MCF 10A (cell line): ENCODE measurements at regions not wholly inside any gene's neighbourhood (a gene's known extent, or its start where the extent isn't known, plus 50 kb on each side); places are given as distances from the start of the nearest gene placed in this dataset.

Source experiments
- BruUV-seq: library from RNA; stranded (reverse); fragments of 400-500 nt; replicated peaks from 2 replicates; lab custom pipeline; 2021; lab: Mats Ljungman, UMichigan
- CTCF ChIA-PET: fragments of 300-600 bp; sonication (Branson Sonifier 250); formaldehyde crosslinking; extraction: SDS; loops from one replicate; lab custom pipeline; 2021; ENCODE audit warnings: antibody characterized with exemption, inconsistent platforms; lab: Yijun Ruan, JAX
- POLR2A ChIA-PET: fragments of 300-600, 350-650 bp; sonication (Branson Sonifier 250); formaldehyde crosslinking; extraction: SDS; loops from one replicate; lab custom pipeline; 2020; ENCODE audit warnings: antibody characterized with exemption, inconsistent platforms; lab: Yijun Ruan, JAX
- DNase-seq: peaks from one replicate; pipeline ENCODE4 v3.0.0-alpha.2; 2018; ENCODE audit not compliant: unreplicated experiment
- H3K27ac Mint-ChIP-seq: one replicate; pipeline ENCODE4 v1.8.0; 2022; ENCODE audit warnings: mild to moderate bottlenecking, low read depth, mixed read lengths; ENCODE audit not compliant: unreplicated experiment
- H3K27me3 Mint-ChIP-seq: one replicate; pipeline ENCODE4 v1.8.0; 2022; ENCODE audit warnings: mixed read lengths; ENCODE audit not compliant: insufficient read depth, unreplicated experiment
- H3K36me3 Mint-ChIP-seq: one replicate; pipeline ENCODE4 v1.8.0; 2022; ENCODE audit warnings: mild to moderate bottlenecking, moderate library complexity, mixed read lengths; ENCODE audit not compliant: insufficient read depth, unreplicated experiment
- H3K4me1 Mint-ChIP-seq: one replicate; pipeline ENCODE4 v1.8.0; 2022; ENCODE audit warnings: mixed read lengths; ENCODE audit not compliant: insufficient read depth, unreplicated experiment
- H3K4me3 Mint-ChIP-seq: one replicate; pipeline ENCODE4 v1.8.0; 2022; ENCODE audit warnings: mild to moderate bottlenecking, moderate library complexity, mixed read lengths; ENCODE audit not compliant: unreplicated experiment
- H3K9me3 Mint-ChIP-seq: one replicate; pipeline ENCODE4 v1.8.0; 2022; ENCODE audit warnings: mixed read lengths; ENCODE audit not compliant: unreplicated experiment
- intact Hi-C: fragments of 100-400 bp; cut with micrococcal nuclease; formaldehyde crosslinking; loops from 2 replicates; pipeline ENCODE4 v1.14.1; 2022
- TF ChIP-seq, protein P1 (sequence below): fragments of 200-600 bp; IDR thresholded peaks from one replicate; pipeline ENCODE4 v1.8.0; 2022; ENCODE audit warnings: antibody characterized with exemption, mild to moderate bottlenecking; ENCODE audit not compliant: unreplicated experiment

DNA sequence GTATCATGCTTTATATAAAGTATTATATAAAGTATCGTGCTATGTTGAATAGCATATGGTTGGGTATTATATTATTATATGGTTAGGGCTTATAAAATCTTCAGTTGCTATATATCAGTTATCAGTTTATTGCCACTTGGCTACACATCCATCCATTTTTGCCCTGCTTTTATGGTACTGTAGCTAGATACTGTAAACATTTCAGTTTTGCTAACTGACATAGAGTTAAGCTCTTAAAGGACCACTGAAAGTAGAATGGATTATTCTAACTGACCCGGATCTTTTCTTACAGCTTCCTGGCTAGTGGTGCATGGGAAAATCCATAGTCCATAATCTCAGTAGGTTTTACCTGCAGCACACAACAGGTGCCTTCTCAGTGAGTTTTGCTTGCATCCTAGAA is 405.3 kb upstream of the LUZP2 start:
- no peaks in the 10 kb centered on the region for H3K9me3 Mint-ChIP-seq
- no peak overlapping the region for H3K27ac Mint-ChIP-seq
- POLR2A ChIA-PET, result no interaction called here
- H3K4me1 Mint-ChIP-seq, result no peaks in the 10 kb centered on the region
- DNase-seq, result no peak
- no TSS peak for BruUV-seq
- TF ChIP-seq, protein P1, sequence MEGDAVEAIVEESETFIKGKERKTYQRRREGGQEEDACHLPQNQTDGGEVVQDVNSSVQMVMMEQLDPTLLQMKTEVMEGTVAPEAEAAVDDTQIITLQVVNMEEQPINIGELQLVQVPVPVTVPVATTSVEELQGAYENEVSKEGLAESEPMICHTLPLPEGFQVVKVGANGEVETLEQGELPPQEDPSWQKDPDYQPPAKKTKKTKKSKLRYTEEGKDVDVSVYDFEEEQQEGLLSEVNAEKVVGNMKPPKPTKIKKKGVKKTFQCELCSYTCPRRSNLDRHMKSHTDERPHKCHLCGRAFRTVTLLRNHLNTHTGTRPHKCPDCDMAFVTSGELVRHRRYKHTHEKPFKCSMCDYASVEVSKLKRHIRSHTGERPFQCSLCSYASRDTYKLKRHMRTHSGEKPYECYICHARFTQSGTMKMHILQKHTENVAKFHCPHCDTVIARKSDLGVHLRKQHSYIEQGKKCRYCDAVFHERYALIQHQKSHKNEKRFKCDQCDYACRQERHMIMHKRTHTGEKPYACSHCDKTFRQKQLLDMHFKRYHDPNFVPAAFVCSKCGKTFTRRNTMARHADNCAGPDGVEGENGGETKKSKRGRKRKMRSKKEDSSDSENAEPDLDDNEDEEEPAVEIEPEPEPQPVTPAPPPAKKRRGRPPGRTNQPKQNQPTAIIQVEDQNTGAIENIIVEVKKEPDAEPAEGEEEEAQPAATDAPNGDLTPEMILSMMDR, result no peak
- H3K36me3 Mint-ChIP-seq, result no peaks in the 10 kb centered on the region
- CTCF ChIA-PET, result no interaction called here
- intact Hi-C loops, result no loop called here
- H3K27me3 Mint-ChIP-seq, result peaks cover 80% of the 10 kb centered on the region
- no peak overlapping the region for H3K4me3 Mint-ChIP-seq

DNA sequence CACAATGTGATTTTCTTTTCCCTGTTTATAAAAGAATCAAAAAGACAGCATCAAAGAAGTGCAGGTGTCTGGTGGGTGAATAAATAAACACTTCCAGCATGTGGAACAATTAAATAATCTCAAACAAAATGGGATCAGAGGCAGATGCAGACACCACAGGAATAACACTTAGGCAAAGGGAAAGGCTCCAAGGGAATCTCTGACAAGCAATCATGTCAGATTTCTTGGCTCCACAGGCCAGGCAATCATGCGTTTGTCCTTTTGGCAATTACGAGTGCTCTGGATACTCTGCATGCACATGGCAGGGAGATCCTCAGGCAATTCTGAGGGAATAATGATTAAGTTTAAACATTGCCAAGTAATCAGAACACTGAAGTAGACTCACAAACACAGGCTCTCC is 403.5 kb upstream of the LUZP2 start:
- H3K27me3 Mint-ChIP-seq, result peaks cover 80% of the 10 kb centered on the region
- intact Hi-C loops, result no loop called here
- no peak overlapping the region for H3K27ac Mint-ChIP-seq
- DNase-seq, result no peak
- no peak overlapping the region for H3K4me3 Mint-ChIP-seq
- no peaks in the 10 kb centered on the region for H3K36me3 Mint-ChIP-seq
- no peaks in the 10 kb centered on the region for H3K9me3 Mint-ChIP-seq
- ChIA-PET POLR2A (interaction anchor here (0.7 kb wide), 1 partner anchor 489 kb away, joined by 3 read pairs; no protein-coding TSS in a partner anchor), CTCF (no interaction called here)
- H3K4me1 Mint-ChIP-seq, result no peaks in the 10 kb centered on the region
- no TSS peak for BruUV-seq
- TF ChIP-seq, protein P1, result no peak

GRCh38 chr11:24108609-24109008 is 388.2 kb upstream of the LUZP2 start:
- H3K9me3 Mint-ChIP-seq, result peaks cover 12% of the 10 kb centered on the region
- intact Hi-C loops, result no loop called here
- no peak for DNase-seq
- H3K4me3 Mint-ChIP-seq, result no peak overlapping the region
- H3K27me3 Mint-ChIP-seq, result peaks cover 74% of the 10 kb centered on the region
- CTCF ChIA-PET, result no interaction called here
- H3K27ac Mint-ChIP-seq, result no peak overlapping the region
- H3K36me3 Mint-ChIP-seq, result no peaks in the 10 kb centered on the region
- no TSS peak for BruUV-seq
- POLR2A ChIA-PET, result no interaction called here
- TF ChIP-seq, protein P1, result no peak
- H3K4me1 Mint-ChIP-seq, result no peaks in the 10 kb centered on the region

GRCh38 chr11:24122291-24122690 is 374.6 kb upstream of the LUZP2 start:
- H3K4me1 Mint-ChIP-seq, result no peaks in the 10 kb centered on the region
- H3K4me3 Mint-ChIP-seq, result no peak overlapping the region
- H3K27me3 Mint-ChIP-seq, result peaks cover 72% of the 10 kb centered on the region
- no peaks in the 10 kb centered on the region for H3K9me3 Mint-ChIP-seq
- CTCF ChIA-PET, result no interaction called here
- no peak overlapping the region for H3K27ac Mint-ChIP-seq
- H3K36me3 Mint-ChIP-seq, result no peaks in the 10 kb centered on the region
- intact Hi-C loops, result no loop called here
- TF ChIP-seq, protein P1, result no peak
- no TSS peak for BruUV-seq
- DNase-seq, result no peak
- POLR2A ChIA-PET, result no interaction called here
